ENCODE measurements at regions not wholly inside any gene's neighbourhood (a gene's known extent, or its start where the extent isn't known, plus 50 kb on each side); places are given as distances from the start of the nearest gene placed in this dataset.

- TF ChIP-seq EP300 (IDR thresholded peaks at IDR 0.05; ENCODE audit: borderline replicate concordance) (no peak), USF1 (IDR thresholded peaks at IDR 0.05) (no peak), TAF1 (IDR thresholded peaks at IDR 0.05; ENCODE audit: low read depth) (no peak), REST (IDR thresholded peaks at IDR 0.05; ENCODE audit: low read depth) (no peak), CREB1 (IDR thresholded peaks at IDR 0.05; ENCODE audit: low read depth) (no peak), NFIC (IDR thresholded peaks at IDR 0.05) (no peak), MAX (IDR thresholded peaks at IDR 0.05) (no peak), RAD21 (IDR thresholded peaks at IDR 0.05; ENCODE audit: low read depth) (no peak), CEBPB (IDR thresholded peaks at IDR 0.05) (no peak)
Measured at GRCh38 chr15:70188286-70188685, 90.6 kb upstream of the TLE3 start.

All from Ishikawa (cell line).